Fibroblast of skin of scalp (primary cell): ENCODE measurements at regions not wholly inside any gene's neighbourhood (a gene's known extent, or its start where the extent isn't known, plus 50 kb on each side); places are given as distances from the start of the nearest gene placed in this dataset.
"Not testable (repeated sequence)": the region's sequence is repeated elsewhere in the genome, so short reads cannot be mapped to it uniquely, and the experiment has no call there.

Experiments
- DNase-seq: peaks from one replicate; pipeline ENCODE4 v3.0.0-alpha.2; 2013

- no peak for DNase-seq
Observed at GRCh38 chr1:83125456-83125855, 873.5 kb downstream of the TTLL7 start.

DNA sequence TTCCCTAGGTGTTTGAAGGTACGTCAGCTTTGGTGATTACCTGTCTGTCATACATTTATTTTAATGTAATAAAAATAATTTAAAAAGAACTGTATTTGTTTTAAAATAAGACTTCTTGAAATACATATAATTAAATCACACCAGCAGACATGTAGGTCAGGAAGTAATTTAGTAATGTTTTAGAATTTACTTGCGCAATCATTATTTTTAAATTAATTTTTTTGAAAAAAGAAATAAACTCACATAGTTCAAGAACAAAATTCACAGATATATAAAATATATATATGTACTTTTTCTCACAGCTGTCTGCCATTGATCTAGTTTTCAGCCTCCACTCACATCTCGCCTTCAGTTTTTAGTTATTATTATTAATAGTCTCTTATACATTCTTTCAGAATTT is 875.9 kb downstream of the TTLL7 start:
- no peak for DNase-seq

GRCh38 chr1:83118472-83118871 is 880.5 kb downstream of the TTLL7 start:
- DNase-seq, result no peak

- not testable (repeated sequence) for DNase-seq
Observed at GRCh38 chr1:83117030-83117429, 881.9 kb downstream of the TTLL7 start.

GRCh38 chr1:83115785-83116184 is 883.1 kb downstream of the TTLL7 start:
- DNase-seq, result no peak

GRCh38 chr1:83114136-83114834 is 884.6 kb downstream of the TTLL7 start:
- no peak for DNase-seq

DNA sequence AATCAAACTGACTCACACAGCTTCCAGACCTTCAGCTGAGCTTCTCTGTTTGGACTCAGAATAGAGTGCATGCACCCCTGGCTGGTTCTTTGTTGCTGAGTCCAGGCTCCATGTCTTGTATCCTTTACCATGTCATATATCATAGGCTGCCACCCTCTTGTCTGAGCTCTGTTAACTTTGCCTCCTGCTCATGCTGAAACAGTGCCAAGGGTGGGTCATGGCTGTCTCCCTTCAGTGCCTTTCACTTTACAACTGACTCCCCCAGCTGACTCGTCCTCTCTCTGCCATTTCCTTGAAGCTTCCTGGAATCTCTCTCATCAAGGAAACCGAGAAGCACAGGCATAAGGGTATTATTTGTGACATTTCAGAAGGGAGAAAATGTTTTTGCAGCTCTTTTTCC is 885.3 kb downstream of the TTLL7 start:
- peak; percentile 5 for DNase-seq

DNA sequence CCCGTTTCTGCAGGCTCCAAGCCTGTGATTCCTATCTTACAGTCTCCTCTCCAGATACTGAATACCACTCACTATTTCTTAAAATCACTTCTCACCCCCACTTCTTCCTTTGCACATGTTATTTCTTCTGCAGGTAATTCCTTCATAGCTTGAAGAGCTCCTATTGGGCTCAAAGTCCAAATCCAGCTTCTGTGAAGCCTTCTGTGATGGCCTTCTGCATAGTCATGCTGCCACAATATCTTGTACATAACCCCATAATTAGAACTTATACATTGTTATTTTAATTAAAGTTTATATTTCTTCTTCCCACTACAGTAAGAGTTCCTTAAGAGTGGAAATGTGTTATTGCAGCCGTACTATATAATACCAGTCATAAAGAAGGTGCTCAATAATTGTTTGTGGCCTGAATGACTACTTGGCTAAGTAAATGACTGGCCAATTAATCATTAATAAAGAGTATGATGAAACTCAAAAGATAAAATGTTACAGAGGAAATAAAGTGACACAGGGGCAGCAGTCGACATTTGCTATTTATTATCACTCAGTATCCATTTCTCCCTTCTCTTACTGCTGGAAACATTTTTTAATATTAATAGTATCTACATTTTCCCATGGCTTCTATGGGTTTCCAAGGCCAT is 886.6 kb downstream of the TTLL7 start:
- no peak for DNase-seq

- no peak for DNase-seq
Observed at GRCh38 chr1:83110156-83110555, 888.8 kb downstream of the TTLL7 start.

- no peak for DNase-seq
Observed at GRCh38 chr1:83109692-83110091, 889.2 kb downstream of the TTLL7 start.

DNA sequence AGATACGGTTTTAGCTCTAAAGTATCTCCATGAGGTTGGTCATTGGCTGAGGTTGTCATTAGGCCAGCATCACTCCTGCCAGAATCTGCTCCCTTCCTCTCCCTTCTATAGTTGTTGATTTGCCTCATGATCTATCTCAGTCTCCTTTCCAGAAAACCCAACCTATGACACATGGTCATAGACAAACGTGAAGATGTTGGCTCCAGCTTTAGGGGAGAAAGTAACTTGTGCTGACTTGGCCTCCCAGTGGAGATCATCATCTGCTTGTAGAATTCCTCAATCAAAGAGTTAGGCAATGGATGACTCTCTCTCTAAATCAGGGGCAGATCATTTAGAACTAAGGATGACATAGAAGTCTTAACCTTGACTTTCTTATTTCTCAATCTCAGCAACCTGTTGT is 894.4 kb downstream of the TTLL7 start:
- no peak for DNase-seq

DNA sequence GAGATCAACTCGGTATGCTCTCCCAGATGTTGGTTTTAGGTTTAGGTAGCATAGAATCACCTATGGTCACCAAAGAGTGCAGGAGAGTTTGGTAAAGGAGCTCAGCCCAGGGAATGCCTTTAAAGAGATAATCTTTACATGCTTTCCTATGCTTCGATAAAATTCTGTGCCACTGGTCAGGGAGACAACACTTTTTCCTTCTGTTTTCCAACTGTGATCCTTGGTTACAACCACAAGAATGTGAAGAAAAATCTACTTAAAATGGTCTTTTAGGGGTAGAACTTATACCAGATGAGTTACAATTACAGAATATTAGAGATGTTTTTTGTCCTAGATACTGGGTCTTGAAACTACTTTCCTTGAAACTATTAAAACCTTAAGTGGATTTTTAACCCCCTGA is 895.6 kb downstream of the TTLL7 start:
- DNase-seq, result peak; percentile 59

DNA sequence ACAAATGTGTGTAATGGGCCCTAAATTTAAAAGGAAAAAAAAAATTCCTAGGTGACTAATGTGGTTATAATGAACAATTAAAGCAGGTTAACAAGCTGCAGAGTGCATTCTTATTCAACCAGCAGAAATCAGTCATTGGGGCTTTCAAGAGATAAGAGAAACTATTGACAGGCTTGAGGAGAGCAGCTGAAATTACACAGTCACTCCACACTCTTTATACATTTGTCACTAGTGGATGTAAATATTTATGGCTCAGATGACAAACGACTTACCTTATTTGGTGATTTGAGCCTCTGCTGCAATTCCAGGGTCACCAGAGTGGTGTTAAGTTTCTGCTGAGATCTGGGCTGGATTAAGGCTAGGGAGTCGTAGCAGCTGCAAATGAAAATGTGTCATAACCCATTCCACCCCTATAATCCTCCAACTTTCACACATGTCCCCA is 896.3 kb downstream of the TTLL7 start:
- DNase-seq, result peak; percentile 93

DNA sequence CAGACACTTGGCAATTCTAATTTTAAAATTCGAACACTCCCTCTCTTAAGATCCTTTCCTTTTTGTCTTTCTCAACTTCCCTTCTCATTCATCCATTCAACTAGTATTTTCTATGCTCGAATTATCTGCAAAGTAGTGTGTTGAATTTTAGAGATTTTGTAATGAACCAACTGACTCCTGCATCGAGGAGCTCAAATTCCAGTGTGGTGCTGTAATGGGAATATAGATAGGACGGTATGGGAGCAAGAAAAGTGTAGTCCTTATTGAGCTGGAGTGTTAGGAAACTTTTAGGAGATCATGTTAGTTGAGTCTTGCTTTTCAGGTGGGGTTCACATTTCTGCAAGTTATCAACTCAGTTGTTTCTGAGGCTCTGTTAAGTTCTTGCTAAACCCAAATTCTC is 897.5 kb downstream of the TTLL7 start:
- peak; percentile 54 for DNase-seq

- no peak for DNase-seq
Observed at GRCh38 chr1:83100133-83100532, 898.8 kb downstream of the TTLL7 start.

DNA sequence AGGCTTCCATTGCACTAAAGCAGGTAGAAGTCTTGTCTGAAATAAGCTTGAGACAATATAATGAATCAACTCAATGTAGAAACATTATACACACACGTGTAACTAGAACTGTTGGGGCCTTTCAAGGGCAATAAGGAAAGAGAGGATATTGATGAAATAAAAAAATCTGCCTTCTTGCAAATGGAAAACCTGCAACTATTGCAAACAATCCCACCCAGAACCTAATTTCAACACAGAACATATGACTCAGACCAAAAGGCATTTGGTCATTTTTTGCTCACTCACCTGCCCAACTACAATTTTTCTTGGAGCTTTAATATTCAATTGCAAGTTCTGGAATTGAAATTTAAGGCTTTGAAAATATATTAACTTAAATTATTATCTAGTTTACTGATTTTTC is 900.1 kb downstream of the TTLL7 start:
- no peak for DNase-seq

- DNase-seq, result peak; percentile 30
Observed at GRCh38 chr1:83098131-83098530, 900.8 kb downstream of the TTLL7 start.

DNA sequence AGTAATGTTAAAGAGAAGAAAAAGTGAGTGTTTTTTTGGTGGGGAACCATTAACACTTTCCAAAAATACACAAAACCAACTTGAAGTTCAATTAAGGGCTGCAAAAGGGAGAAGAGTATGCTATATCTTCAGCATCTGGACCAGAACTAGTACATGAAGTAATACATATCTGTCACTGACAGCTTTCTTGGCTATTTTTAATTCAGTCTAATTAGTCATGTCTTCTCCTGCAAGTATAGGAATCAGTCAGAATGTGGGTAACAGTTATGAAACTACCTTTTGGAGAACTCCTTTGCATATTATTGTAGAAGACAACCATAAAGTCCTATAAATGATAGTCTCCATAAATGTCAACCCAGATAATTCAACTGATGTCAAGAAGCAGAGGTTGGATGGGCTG is 901.2 kb downstream of the TTLL7 start:
- DNase-seq, result no peak

DNA sequence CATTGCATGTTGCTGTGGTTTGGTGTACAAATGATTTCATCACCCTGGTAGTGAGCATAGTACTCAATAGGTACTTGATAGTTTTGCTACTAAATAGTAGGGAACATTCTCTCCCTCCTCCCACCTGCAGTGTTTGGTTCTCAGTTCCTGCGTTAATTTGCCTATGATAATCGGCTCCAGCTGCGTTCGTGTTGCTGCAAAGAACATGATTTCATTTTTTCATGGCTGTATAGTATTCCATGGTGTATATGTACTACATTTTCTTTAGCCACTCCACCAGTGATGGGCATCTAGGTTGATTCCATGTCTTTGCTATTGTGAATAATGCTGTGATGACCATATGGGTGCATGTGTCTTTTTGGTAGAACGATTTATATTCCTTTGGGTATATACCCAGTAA is 903.4 kb downstream of the TTLL7 start:
- no peak for DNase-seq

DNA sequence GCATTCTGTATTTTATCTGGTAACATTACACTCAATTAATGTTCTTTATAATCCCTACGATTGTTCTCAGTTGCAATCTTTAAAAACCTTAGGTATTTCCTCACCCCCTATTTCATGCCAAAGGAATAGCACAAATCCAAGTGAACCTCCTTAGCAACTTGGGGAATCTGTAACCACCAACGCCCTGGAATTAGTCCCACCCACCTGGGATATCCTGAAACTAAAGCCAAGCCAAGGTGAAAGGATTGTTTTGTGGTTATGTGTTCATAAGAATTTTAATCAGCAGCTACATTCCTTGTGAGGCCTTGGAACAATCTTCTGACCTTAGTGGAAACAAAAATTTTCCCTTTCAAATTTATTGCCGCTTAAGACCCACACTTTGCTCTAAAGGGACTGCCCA is 908.7 kb downstream of the TTLL7 start:
- DNase-seq, result no peak

- no peak for DNase-seq
Observed at GRCh38 chr1:83087851-83088250, 911.1 kb downstream of the TTLL7 start.

- DNase-seq, result no peak
Observed at GRCh38 chr1:83086986-83087512, 911.9 kb downstream of the TTLL7 start.

DNA sequence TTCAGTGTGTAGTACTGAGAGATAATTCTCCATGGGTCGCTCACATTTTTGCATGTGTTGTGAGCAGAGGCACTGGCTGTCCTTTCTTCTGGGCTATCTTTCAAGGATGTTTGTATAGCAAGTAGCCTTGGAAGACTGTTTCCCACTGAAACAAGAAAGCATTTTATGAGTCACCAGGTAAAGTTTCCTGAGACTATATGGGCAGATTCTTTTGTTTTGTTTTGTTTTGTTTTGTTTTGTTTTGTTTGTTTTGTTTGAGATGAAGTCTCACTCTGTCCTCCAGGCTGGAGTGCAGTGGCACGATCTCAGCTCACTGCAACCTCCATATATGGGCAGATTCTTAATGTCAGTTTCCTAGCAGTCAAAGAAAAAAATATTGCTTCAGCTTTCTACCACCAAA is 912.6 kb downstream of the TTLL7 start:
- DNase-seq, result no peak

- no peak for DNase-seq
Observed at GRCh38 chr1:83083589-83084224, 915.2 kb downstream of the TTLL7 start.
